SU-DHL-6 (cell line): ENCODE measurements at regions not wholly inside any gene's neighbourhood (a gene's known extent, or its start where the extent isn't known, plus 50 kb on each side); places are given as distances from the start of the nearest gene placed in this dataset.

ENCODE experiments used
- H2AFZ ChIP-seq: fragments of 200-600 bp; sonication (generic); 2 replicates; pipeline ENCODE4 v1.6.1; 2014; ENCODE audit warnings: low read depth, mild to moderate bottlenecking, moderate library complexity, mixed read lengths, antibody characterized with exemption, low read length; ENCODE audit not compliant: severe bottlenecking
- H3F3A ChIP-seq: fragments of 200-600 bp; shearing (Covaris generic); 2 replicates; pipeline ENCODE4 v1.6.0; 2016; ENCODE audit warnings: antibody characterized with exemption, mild to moderate bottlenecking; ENCODE audit not compliant: insufficient read depth
- H3K27ac ChIP-seq: fragments of 200-600 bp; sonication (generic); 2 replicates; pipeline ENCODE4 v1.5.1; 2016; ENCODE audit warnings: low read depth, mild to moderate bottlenecking, low read length, moderate library complexity, mixed read lengths
- H3K27me3 ChIP-seq: fragments of 200-600 bp; sonication (generic), shearing (Covaris generic); 2 replicates; pipeline ENCODE4 v1.6.0; 2014; ENCODE audit warnings: mild to moderate bottlenecking, low read length
- H3K36me3 ChIP-seq: fragments of 200-600 bp; sonication (generic); 2 replicates; pipeline ENCODE4 v1.6.1; 2014; ENCODE audit warnings: mild to moderate bottlenecking, low read length, mixed read lengths
- H3K4me2 ChIP-seq: fragments of 300-600, 200-600 bp; shearing (Covaris generic), sonication (generic); 2 replicates; pipeline ENCODE4 v1.6.0; 2014; ENCODE audit warnings: low read length, low read depth, mild to moderate bottlenecking; ENCODE audit not compliant: poor library complexity, severe bottlenecking
- H3K4me3 ChIP-seq: fragments of 200-600 bp; sonication (generic); 2 replicates; pipeline ENCODE4 v1.5.1; 2014; ENCODE audit warnings: antibody characterized with exemption, low read length, mild to moderate bottlenecking, mixed read lengths; ENCODE audit not compliant: insufficient read depth, poor library complexity, severe bottlenecking
- H3K79me2 ChIP-seq: fragments of 200-600 bp; sonication (generic); 2 replicates; pipeline ENCODE4 v1.6.1; 2014; ENCODE audit warnings: mild to moderate bottlenecking, low read length, moderate library complexity; ENCODE audit not compliant: insufficient read depth
- H3K9ac ChIP-seq: fragments of 200-600 bp; sonication (generic); 2 replicates; pipeline ENCODE4 v1.7.0; 2014; ENCODE audit warnings: mild to moderate bottlenecking, low read length
- H3K9me2 ChIP-seq: fragments of 200-600 bp; sonication (generic); replicated peaks from 2 replicates; pipeline ENCODE4 v1.6.1; 2014; ENCODE audit warnings: low read length; ENCODE audit not compliant: insufficient read depth
- H3K9me3 ChIP-seq: fragments of 200-600 bp; sonication (generic); 2 replicates; pipeline ENCODE4 v1.6.1; 2014; ENCODE audit warnings: low read length, mixed read lengths; ENCODE audit not compliant: insufficient read depth
- H4K20me1 ChIP-seq: fragments of 200-600 bp; sonication (generic); 2 replicates; pipeline ENCODE4 v1.6.1; 2014; ENCODE audit warnings: low read depth, mild to moderate bottlenecking, antibody characterized with exemption, low read length, moderate library complexity, mixed read lengths
- CTCF ChIP-seq: fragments of 200-600 bp; sonication (generic); IDR thresholded peaks from one replicate; pipeline ENCODE4 v1.5.1; 2017; ENCODE audit warnings: antibody characterized with exemption, mild to moderate bottlenecking, low read length, moderate library complexity; ENCODE audit not compliant: insufficient read depth, poor library complexity, severe bottlenecking
- EZH2phosphoT487 ChIP-seq: fragments of 200-600 bp; sonication (generic), shearing (Covaris generic); conservative IDR thresholded peaks from 2 replicates; pipeline ENCODE4 v1.6.1; 2018; ENCODE audit warnings: mild to moderate bottlenecking, antibody characterized with exemption, low read length, moderate library complexity, mixed read lengths

GRCh38 chr4:181761156-181761555, 482.0 kb upstream of the TENM3 start:
- Histone ChIP-seq H3K9ac (no peak overlapping the region), H3K27me3 (no peaks in the 10 kb centered on the region), H3K9me2 (no peaks in the 10 kb centered on the region), H3F3A (no peaks in the 10 kb centered on the region), H4K20me1 (no peaks in the 10 kb centered on the region), H2AFZ (no peak overlapping the region), H3K9me3 (no peaks in the 10 kb centered on the region), H3K79me2 (no peaks in the 10 kb centered on the region), H3K36me3 (no peaks in the 10 kb centered on the region), H3K27ac (no peak overlapping the region), H3K4me3 (no peak overlapping the region), H3K4me2 (no peak overlapping the region)
- TF ChIP-seq CTCF (no peak), EZH2phosphoT487 (no peak)

- Histone ChIP-seq H3K9me2 (no peaks in the 10 kb centered on the region), H4K20me1 (no peaks in the 10 kb centered on the region), H3F3A (no peaks in the 10 kb centered on the region), H3K36me3 (no peaks in the 10 kb centered on the region), H3K4me3 (no peak overlapping the region), H3K4me2 (no peak overlapping the region), H3K79me2 (no peaks in the 10 kb centered on the region), H2AFZ (no peak overlapping the region), H3K27me3 (no peaks in the 10 kb centered on the region), H3K27ac (no peak overlapping the region), H3K9ac (no peak overlapping the region), H3K9me3 (no peaks in the 10 kb centered on the region)
- TF ChIP-seq CTCF: no peak
- TF ChIP-seq EZH2phosphoT487: no peak
Measured at GRCh38 chr4:181766061-181766548, 477.1 kb upstream of the TENM3 start.

DNA sequence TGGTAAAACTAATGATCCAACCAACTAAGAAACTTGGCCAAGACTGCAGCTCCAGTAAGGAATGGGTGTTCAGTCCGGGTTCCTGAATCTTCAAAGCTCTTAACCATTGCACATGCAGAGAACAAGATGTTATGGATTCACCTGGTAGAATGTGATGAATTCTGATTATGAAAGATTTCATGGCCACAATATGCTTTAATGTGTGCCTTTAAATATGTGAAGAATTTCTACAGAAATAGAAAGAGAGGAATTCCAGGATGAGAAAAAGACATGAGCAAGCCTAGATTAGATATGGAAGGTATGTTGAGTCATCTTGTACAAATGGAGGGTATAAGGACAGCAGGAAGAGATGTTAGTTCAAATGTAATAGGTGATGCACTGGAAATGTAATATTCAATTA, 472.2 kb upstream of the TENM3 start:
- no peaks in the 10 kb centered on the region for H3K27me3 ChIP-seq
- no peak overlapping the region for H2AFZ ChIP-seq
- H3K9me3 ChIP-seq: no peaks in the 10 kb centered on the region
- H3K9ac ChIP-seq: no peak overlapping the region
- TF ChIP-seq EZH2phosphoT487 (no peak), CTCF (no peak)
- no peaks in the 10 kb centered on the region for H4K20me1 ChIP-seq
- no peaks in the 10 kb centered on the region for H3K36me3 ChIP-seq
- H3K27ac ChIP-seq: no peak overlapping the region
- no peak overlapping the region for H3K4me3 ChIP-seq
- H3K4me2 ChIP-seq: no peak overlapping the region
- H3F3A ChIP-seq: no peaks in the 10 kb centered on the region
- H3K9me2 ChIP-seq: no peaks in the 10 kb centered on the region
- no peaks in the 10 kb centered on the region for H3K79me2 ChIP-seq
